K562 (cell line): ENCODE measurements at regions not wholly inside any gene's neighbourhood (a gene's known extent, or its start where the extent isn't known, plus 50 kb on each side); places are given as distances from the start of the nearest gene placed in this dataset.

Source experiments
- ATAC-seq: fragments of 200-7000 bp; cut with Tn5 transposase; 3 replicates; pipeline ENCODE4 v1.9.1; 2020; ENCODE audit warnings: moderate library complexity
- BruUV-seq: library from RNA; stranded (reverse); fragments of 400-500 nt; replicated peaks from 2 replicates; lab custom pipeline; 2021; lab: Mats Ljungman, UMichigan
- CTCF ChIA-PET: fragments of 300-600 bp; formaldehyde crosslinking; extraction: SDS; loops from one replicate; lab custom pipeline; 2021; ENCODE audit warnings: low intra/inter-chr PET ratio; lab: Yijun Ruan, JAX
- POLR2A ChIA-PET: fragments of 300-600, 350-650 bp; sonication (Branson Sonifier 250); formaldehyde crosslinking; extraction: SDS; loops from one replicate; lab custom pipeline; 2021; ENCODE audit warnings: antibody characterized with exemption, inconsistent platforms; lab: Yijun Ruan, JAX
- DNase-seq, 4 experiments: peaks; one replicate each; pipeline versions ENCODE4 v3.0.0 to v3.0.0-alpha.2; 2011 to 2018; ENCODE audit warnings: low spot score in 3 of 4, mixed read lengths in 3 of 4; ENCODE audit errors: extremely low read depth in 1 of 4
- FAIRE-seq: peaks from 2 replicates; lab custom pipeline; 2011; peaks lifted over from hg19 to GRCh38; lab: Jason Lieb, UNC
- H2AFZ ChIP-seq: 2 replicates; pipeline ENCODE4 v1.6.0; 2011; ENCODE audit warnings: low read depth, low read length, control low read depth, inconsistent platforms
- H3K27ac ChIP-seq: fragments of 200-600 bp; 3 replicates; pipeline ENCODE4 v1.8.0; 2011; ENCODE audit warnings: low read depth, mild to moderate bottlenecking, control low read depth, inconsistent platforms, low read length, moderate library complexity, mixed read lengths; ENCODE audit errors: extremely low read depth
- H3K27me3 ChIP-seq, 2 experiments: fragments of 300-600 bp in 1 of 2; 2 replicates in 1 of 2; 3 replicates in 1 of 2; pipeline versions ENCODE4 v1.6.0 to v1.8.0; 2011; ENCODE audit warnings: inconsistent platforms in 2 of 2, low read length in 2 of 2, mild to moderate bottlenecking in 1 of 2, mixed read lengths in 1 of 2, moderate library complexity in 1 of 2; ENCODE audit not compliant: control insufficient read depth in 2 of 2, insufficient read depth in 2 of 2
- H3K36me3 ChIP-seq: fragments of 300-600 bp; 3 replicates; pipeline ENCODE4 v1.8.0; 2011; ENCODE audit warnings: mild to moderate bottlenecking, low read length, inconsistent platforms; ENCODE audit not compliant: control insufficient read depth, insufficient read depth
- H3K4me1 ChIP-seq, 2 experiments: fragments of 200-600 bp in 1 of 2; replicated peaks in 1 of 2; 2 replicates in 1 of 2; 3 replicates in 1 of 2; pipeline versions ENCODE4 v1.5.1 to v1.8.0; 2011; ENCODE audit warnings: inconsistent platforms in 2 of 2, low read length in 2 of 2, mild to moderate bottlenecking in 1 of 2, mixed read lengths in 1 of 2, moderate library complexity in 1 of 2; ENCODE audit not compliant: control insufficient read depth in 2 of 2, insufficient read depth in 2 of 2
- H3K4me2 ChIP-seq: 2 replicates; pipeline ENCODE4 v1.6.1; 2011; ENCODE audit warnings: low read length, control low read depth, inconsistent platforms, mixed read lengths; ENCODE audit not compliant: insufficient read depth
- H3K4me3 ChIP-seq: fragments of 200-600 bp; sonication (generic), shearing (Covaris generic); 2 replicates; pipeline ENCODE4 v1.5.1; 2016; ENCODE audit warnings: control low read depth, inconsistent platforms
- H3K79me2 ChIP-seq: fragments of 200-600 bp; 3 replicates; pipeline ENCODE4 v1.8.0; 2011; ENCODE audit warnings: low read length, inconsistent platforms; ENCODE audit not compliant: control insufficient read depth, insufficient read depth
- H3K9ac ChIP-seq, 2 experiments: 2 replicates each; pipeline versions ENCODE4 v1.6.0 to v1.6.1; 2011; ENCODE audit warnings: low read depth in 2 of 2, low read length in 2 of 2, control low read depth in 1 of 2, inconsistent platforms in 1 of 2, mild to moderate bottlenecking in 1 of 2, mixed read lengths in 1 of 2; ENCODE audit not compliant: insufficient read depth in 1 of 2
- H3K9me1 ChIP-seq: one replicate; pipeline ENCODE4 v1.6.0; 2011; ENCODE audit warnings: inconsistent platforms, mild to moderate bottlenecking, low read length, moderate library complexity; ENCODE audit not compliant: control insufficient read depth, insufficient read depth
- H3K9me3 ChIP-seq: replicated peaks from 2 replicates; pipeline ENCODE4 v1.5.1; 2011; ENCODE audit warnings: low read depth, low read length, inconsistent platforms; ENCODE audit not compliant: control insufficient read depth, insufficient read depth
- H4K20me1 ChIP-seq: replicated peaks from 2 replicates; pipeline ENCODE4 v1.6.1; 2011; ENCODE audit warnings: low read length, inconsistent platforms, mixed read lengths; ENCODE audit not compliant: control insufficient read depth, insufficient read depth
- COPS2 ChIP-seq: fragments of 450-650 bp; conservative IDR thresholded peaks from 2 replicates; pipeline ENCODE4 v1.6.1; 2016; ENCODE audit warnings: mild to moderate bottlenecking, moderate library complexity
- E2F1 ChIP-seq: sonication (generic); formaldehyde crosslinking; IDR thresholded peaks from 2 replicates; pipeline ENCODE4 v1.8.1; 2023; ENCODE audit warnings: mild to moderate bottlenecking, missing genetic modification reagents, moderate library complexity
- HMGXB4 ChIP-seq: sonication (generic); formaldehyde crosslinking; IDR thresholded peaks from 2 replicates; pipeline ENCODE4 v1.8.1; 2023; ENCODE audit warnings: mild to moderate bottlenecking, missing genetic modification reagents
- SETDB1 ChIP-seq: IDR thresholded peaks from one replicate; pipeline ENCODE4 v1.6.1; 2012; ENCODE audit warnings: low read length, control low read depth, inconsistent platforms
- XRCC4 ChIP-seq: IDR thresholded peaks from one replicate; pipeline ENCODE4 v1.6.1; 2011; ENCODE audit not compliant: insufficient read depth, insufficient read length; ENCODE audit errors: extremely low read depth
- ZFP91 ChIP-seq: sonication (generic); formaldehyde crosslinking; IDR thresholded peaks from 2 replicates; pipeline ENCODE4 v1.8.0; 2022; ENCODE audit warnings: mild to moderate bottlenecking, missing genetic modification reagents
- ZNF232 ChIP-seq: sonication (generic); formaldehyde crosslinking; IDR thresholded peaks from 2 replicates; pipeline ENCODE4 v1.8.0; 2022; ENCODE audit warnings: mild to moderate bottlenecking, missing genetic modification reagents
- ZNF644 ChIP-seq: fragments of 200-800 bp; sonication (Bioruptor generic); IDR thresholded peaks from 2 replicates; pipeline ENCODE4 v1.6.1; 2016; ENCODE audit warnings: low read depth, missing genetic modification characterization, missing compliant biosample characterization
- WGBS: fragments of 100-300 bp; shearing (Covaris generic); methylation state at CpG from one replicate; pipeline ENCODE4 v1.1.6; 2016; ENCODE audit warnings: low coverage, mixed read lengths; ENCODE audit not compliant: insufficient coverage; ENCODE audit errors: missing lambda C conversion rate; 5-methylcytosine and 5-hydroxymethylcytosine counted together
- in situ Hi-C: fragments of 300-500 bp; cut with MboI; formaldehyde crosslinking; loops from 4 replicates; pipeline ENCODE4 v1.15.0; 2018; ENCODE audit warnings: inconsistent platforms, mixed read lengths
- intact Hi-C: fragments of 100-400 bp; cut with micrococcal nuclease; formaldehyde crosslinking; loops from 2 replicates; pipeline ENCODE4 v1.14.2; 2022
- TF ChIP-seq, protein P1 (sequence below): sonication (generic); formaldehyde crosslinking; IDR thresholded peaks from 2 replicates; pipeline ENCODE4 v1.8.0; 2022; ENCODE audit warnings: mild to moderate bottlenecking, missing genetic modification reagents
- TF ChIP-seq, protein P2 (sequence below): sonication (generic); formaldehyde crosslinking; IDR thresholded peaks from 2 replicates; pipeline ENCODE4 v1.8.0; 2022; ENCODE audit warnings: missing genetic modification reagents, mild to moderate bottlenecking, borderline replicate concordance
- TF ChIP-seq, protein P3 (sequence below): fragments of 250-450 bp; sonication (Bioruptor Pico); IDR thresholded peaks from 2 replicates; pipeline ENCODE4 v1.8.0; 2022; ENCODE audit warnings: inconsistent platforms

GRCh38 chr10:121404611-121405010, 193.6 kb downstream of the FGFR2 start (continued):
- TF ChIP-seq, protein P1, sequence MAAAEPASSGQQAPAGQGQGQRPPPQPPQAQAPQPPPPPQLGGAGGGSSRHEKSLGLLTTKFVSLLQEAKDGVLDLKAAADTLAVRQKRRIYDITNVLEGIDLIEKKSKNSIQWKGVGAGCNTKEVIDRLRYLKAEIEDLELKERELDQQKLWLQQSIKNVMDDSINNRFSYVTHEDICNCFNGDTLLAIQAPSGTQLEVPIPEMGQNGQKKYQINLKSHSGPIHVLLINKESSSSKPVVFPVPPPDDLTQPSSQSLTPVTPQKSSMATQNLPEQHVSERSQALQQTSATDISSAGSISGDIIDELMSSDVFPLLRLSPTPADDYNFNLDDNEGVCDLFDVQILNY (CRISPR knock-in tag) = no peak
- TF ChIP-seq, all 486 proteins: peak for 0

GRCh38 chr10:121405096-121405495, 193.1 kb downstream of the FGFR2 start:
- Histone ChIP-seq H3K27ac (no peak overlapping the region), H3K9me3 (no peaks in the 10 kb centered on the region), H3K36me3 (no peaks in the 10 kb centered on the region), H3K79me2 (no peaks in the 10 kb centered on the region), H2AFZ (no peak overlapping the region), H3K4me1 (no peaks in the 10 kb centered on the region), H3K27me3 (no peaks in the 10 kb centered on the region), H3K9ac (no peak overlapping the region), H4K20me1 (no peaks in the 10 kb centered on the region), H3K9me1 (no peaks in the 10 kb centered on the region), H3K4me2 (no peak overlapping the region), H3K4me3 (no peak overlapping the region)
- ATAC-seq (no peak), FAIRE-seq (no peak), DNase-seq (no peak)
- intact Hi-C loops = no loop called here
- no TSS peak for BruUV-seq
- ChIA-PET POLR2A (no interaction called here), CTCF (no interaction called here)
- WGBS = 6% methylated on average over 2 of the region's 3 CpGs
- in situ Hi-C loops = no loop called here
- TF ChIP-seq ZFP91 (CRISPR knock-in tag) = no peak
- TF ChIP-seq, protein P2, sequence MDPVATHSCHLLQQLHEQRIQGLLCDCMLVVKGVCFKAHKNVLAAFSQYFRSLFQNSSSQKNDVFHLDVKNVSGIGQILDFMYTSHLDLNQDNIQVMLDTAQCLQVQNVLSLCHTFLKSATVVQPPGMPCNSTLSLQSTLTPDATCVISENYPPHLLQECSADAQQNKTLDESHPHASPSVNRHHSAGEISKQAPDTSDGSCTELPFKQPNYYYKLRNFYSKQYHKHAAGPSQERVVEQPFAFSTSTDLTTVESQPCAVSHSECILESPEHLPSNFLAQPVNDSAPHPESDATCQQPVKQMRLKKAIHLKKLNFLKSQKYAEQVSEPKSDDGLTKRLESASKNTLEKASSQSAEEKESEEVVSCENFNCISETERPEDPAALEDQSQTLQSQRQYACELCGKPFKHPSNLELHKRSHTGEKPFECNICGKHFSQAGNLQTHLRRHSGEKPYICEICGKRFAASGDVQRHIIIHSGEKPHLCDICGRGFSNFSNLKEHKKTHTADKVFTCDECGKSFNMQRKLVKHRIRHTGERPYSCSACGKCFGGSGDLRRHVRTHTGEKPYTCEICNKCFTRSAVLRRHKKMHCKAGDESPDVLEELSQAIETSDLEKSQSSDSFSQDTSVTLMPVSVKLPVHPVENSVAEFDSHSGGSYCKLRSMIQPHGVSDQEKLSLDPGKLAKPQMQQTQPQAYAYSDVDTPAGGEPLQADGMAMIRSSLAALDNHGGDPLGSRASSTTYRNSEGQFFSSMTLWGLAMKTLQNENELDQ (CRISPR knock-in tag) = no peak
- no peak for TF ChIP-seq ZNF644 (tag)
- no peak for TF ChIP-seq XRCC4
- no peak for TF ChIP-seq ZNF232 (CRISPR knock-in tag)
- no peak for TF ChIP-seq E2F1 (CRISPR knock-in tag)
- no peak for TF ChIP-seq COPS2
- TF ChIP-seq, protein P3, sequence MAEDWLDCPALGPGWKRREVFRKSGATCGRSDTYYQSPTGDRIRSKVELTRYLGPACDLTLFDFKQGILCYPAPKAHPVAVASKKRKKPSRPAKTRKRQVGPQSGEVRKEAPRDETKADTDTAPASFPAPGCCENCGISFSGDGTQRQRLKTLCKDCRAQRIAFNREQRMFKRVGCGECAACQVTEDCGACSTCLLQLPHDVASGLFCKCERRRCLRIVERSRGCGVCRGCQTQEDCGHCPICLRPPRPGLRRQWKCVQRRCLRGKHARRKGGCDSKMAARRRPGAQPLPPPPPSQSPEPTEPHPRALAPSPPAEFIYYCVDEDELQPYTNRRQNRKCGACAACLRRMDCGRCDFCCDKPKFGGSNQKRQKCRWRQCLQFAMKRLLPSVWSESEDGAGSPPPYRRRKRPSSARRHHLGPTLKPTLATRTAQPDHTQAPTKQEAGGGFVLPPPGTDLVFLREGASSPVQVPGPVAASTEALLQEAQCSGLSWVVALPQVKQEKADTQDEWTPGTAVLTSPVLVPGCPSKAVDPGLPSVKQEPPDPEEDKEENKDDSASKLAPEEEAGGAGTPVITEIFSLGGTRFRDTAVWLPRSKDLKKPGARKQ (CRISPR knock-in tag) = no peak
- no peak for TF ChIP-seq SETDB1
- TF ChIP-seq HMGXB4 (CRISPR knock-in tag) = no peak
